ENCODE measurements at regions not wholly inside any gene's neighbourhood (a gene's known extent, or its start where the extent isn't known, plus 50 kb on each side); places are given as distances from the start of the nearest gene placed in this dataset.
"Not testable (repeated sequence)": the region's sequence is repeated elsewhere in the genome, so short reads cannot be mapped to it uniquely, and the experiment has no call there.

DNA sequence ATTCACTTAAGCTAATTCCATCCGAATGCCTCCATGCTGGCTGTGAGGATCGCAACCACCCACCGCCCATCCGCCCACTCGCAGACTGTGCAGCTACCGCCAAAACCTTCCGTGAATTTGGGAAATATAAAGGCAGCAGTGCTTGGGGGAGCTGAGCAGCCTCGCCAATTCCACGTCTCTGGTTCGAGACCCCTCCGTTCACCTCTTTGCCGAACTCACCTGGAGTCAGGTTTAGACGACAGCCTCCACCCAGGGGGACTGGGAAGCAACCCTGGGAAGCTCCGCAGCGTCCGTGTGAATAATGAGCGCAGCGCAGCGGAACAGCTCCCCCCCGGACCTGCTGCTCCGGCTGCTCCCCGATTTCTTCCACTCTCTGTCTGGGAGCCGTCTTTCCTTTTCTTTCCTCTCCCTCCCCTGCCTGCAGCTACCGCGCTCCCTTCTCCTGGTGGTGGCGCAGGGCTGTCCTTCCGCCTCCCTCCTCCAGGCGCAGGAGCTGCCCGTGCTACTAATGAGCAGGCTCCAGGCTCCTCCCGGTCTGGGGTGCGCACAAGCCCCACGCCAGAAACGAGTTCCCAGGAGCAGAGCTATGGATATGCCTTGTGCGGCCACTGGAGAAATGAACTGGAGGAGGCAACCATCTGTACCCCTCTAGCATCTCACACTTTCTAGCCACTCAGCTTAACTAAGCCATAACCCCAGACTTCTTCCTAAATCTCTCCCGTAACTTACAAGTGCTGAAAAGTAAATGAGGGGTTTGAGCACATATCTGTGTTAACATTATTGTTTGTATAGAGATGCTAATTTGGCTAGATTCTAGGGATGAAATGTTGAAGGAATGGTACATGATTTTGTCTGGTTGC is 107.3 kb downstream of the XKR3 start:
- FAIRE-seq: no peak
- Histone ChIP-seq H3K4me3 (no peak overlapping the region), H3K4me1 (no peaks in the 10 kb centered on the region), H3K9me3 (no peaks in the 10 kb centered on the region), H3K4me2 (peak overlapping the region; percentile 14; the same call in 1 of the 3 replicates), H3K27ac (no peak overlapping the region)
- TF ChIP-seq ELK1 (IDR thresholded peaks at IDR 0.05; ENCODE audit: low read depth, low read length) (no peak), ZSCAN20 (CRISPR knock-in tag; IDR thresholded peaks at IDR 0.05) (no peak), ESRRA (IDR thresholded peaks at IDR 0.05; ENCODE audit: borderline replicate concordance, low read length) (no peak), ZFP36 (IDR thresholded peaks at IDR 0.05; ENCODE audit: borderline replicate concordance, partially characterized antibody) (no peak), ZNF302 (CRISPR knock-in tag; IDR thresholded peaks at IDR 0.05) (no peak)
- POLR2A ChIA-PET: no interaction called here
- no peak for DNase-seq (ENCODE audit: low read depth in 1 of 2, low spot score in 1 of 2)
- 31% methylated on average over 16 of the region's 35 CpGs for WGBS (ENCODE audit: missing lambda C conversion rate)
- CTCF ChIA-PET: no interaction called here
- peak; percentile 54 to 56; a peak in 2 of 6 replicates for ATAC-seq

- DNase-seq (ENCODE audit: low read depth in 1 of 2, low spot score in 1 of 2); FAIRE-seq; H3K27ac ChIP-seq; H3K4me2 ChIP-seq; H3K4me3 ChIP-seq; POLR2A ChIA-PET; CTCF ChIA-PET; ATAC-seq; H3K9me3 ChIP-seq; H3K4me1 ChIP-seq: not testable (repeated sequence)
- WGBS (ENCODE audit: missing lambda C conversion rate): 3% methylated on average over 3 of the region's 3 CpGs
These were observed 110.6 kb downstream of the XKR3 start for GRCh38 chr22:16714568-16714967.

DNA sequence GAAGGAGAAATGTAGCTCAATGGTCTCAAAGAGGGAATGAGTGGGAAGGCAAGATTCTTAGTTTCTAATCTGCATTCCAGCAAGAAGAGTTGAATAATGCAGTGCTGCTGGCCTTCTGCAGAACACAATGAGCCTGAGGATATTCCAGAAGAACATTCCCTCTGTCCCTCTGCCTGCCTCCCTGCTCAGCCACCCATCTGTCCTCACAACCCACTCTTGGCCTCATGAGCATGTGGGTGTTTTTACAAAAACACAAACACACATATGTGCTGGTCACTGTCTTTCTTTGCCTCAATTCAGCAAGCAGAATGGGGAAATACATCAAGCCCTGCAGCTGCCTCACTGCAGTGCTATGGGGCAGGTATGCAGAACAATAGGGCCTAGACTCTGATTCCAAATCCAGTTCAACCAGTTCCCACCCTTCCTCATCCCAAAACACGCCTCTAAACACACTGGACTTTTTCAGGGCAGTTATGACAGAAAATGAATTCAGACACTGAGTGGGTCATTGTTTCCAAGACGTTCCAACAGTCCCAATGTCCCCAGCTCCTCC is 109.8 kb upstream of the CCT8L2 start:
- H3K4me1 ChIP-seq; POLR2A ChIA-PET; H3K9me3 ChIP-seq; H3K4me2 ChIP-seq; H3K27ac ChIP-seq; H3K4me3 ChIP-seq; DNase-seq (ENCODE audit: low read depth in 1 of 2, low spot score in 1 of 2); ATAC-seq; FAIRE-seq; CTCF ChIA-PET: not testable (repeated sequence)
- WGBS (ENCODE audit: missing lambda C conversion rate): 0% methylated on average over 2 of the region's 2 CpGs

- ATAC-seq, H3K27ac ChIP-seq: not testable (repeated sequence)
These were observed 107.8 kb upstream of the CCT8L2 start for GRCh38 chr22:16700390-16700789.

GRCh38 chr22:16699326-16699725 is 106.7 kb upstream of the CCT8L2 start:
- H3K4me2 ChIP-seq: no peak overlapping the region
- FAIRE-seq (no peak), ATAC-seq (no peak), DNase-seq (ENCODE audit: low read depth in 1 of 2, low spot score in 1 of 2) (no peak)
- no peaks in the 10 kb centered on the region for H3K9me3 ChIP-seq
- ChIA-PET CTCF (no interaction called here), POLR2A (no interaction called here)
- no peaks in the 10 kb centered on the region for H3K4me1 ChIP-seq
- no peak overlapping the region for H3K27ac ChIP-seq
- WGBS (ENCODE audit: missing lambda C conversion rate): 26% methylated on average over 5 of the region's 5 CpGs
- H3K4me3 ChIP-seq: no peak overlapping the region
- TF ChIP-seq HMGXB4 (CRISPR knock-in tag; IDR thresholded peaks at IDR 0.05; ENCODE audit: borderline replicate concordance) (no peak), ZC3H11A (IDR thresholded peaks at IDR 0.05) (no peak), RARB (CRISPR knock-in tag; IDR thresholded peaks at IDR 0.05) (no peak), EHF (CRISPR knock-in tag; IDR thresholded peaks at IDR 0.05) (no peak), CBX2 (IDR thresholded peaks at IDR 0.05; ENCODE audit: borderline replicate concordance, low read depth) (no peak), NR3C1 (IDR thresholded peaks at IDR 0.05) (no peak), HOXA7 (CRISPR knock-in tag; IDR thresholded peaks at IDR 0.05) (no peak), RAD21 (conservative IDR thresholded peaks at IDR 0.05 in 1 of 2, IDR thresholded peaks at IDR 0.05 in 1 of 2) (no peak), ZFP36 (IDR thresholded peaks at IDR 0.05; ENCODE audit: borderline replicate concordance, partially characterized antibody) (no peak), NFE2L2 (conservative IDR thresholded peaks at IDR 0.05; ENCODE audit: low read length) (no peak), MYC (IDR thresholded peaks at IDR 0.05; ENCODE audit: borderline replicate concordance, low read length) (no peak), HEYL (CRISPR knock-in tag; IDR thresholded peaks at IDR 0.05) (no peak), CHD2 (IDR thresholded peaks at IDR 0.05; ENCODE audit: low read length, partially characterized antibody) (no peak), CBX8 (IDR thresholded peaks at IDR 0.05) (no peak), POLR2AphosphoS2 (conservative IDR thresholded peaks at IDR 0.05; ENCODE audit: low read length) (no peak), SREBF2 (IDR thresholded peaks at IDR 0.05) (no peak), GATA3 (IDR thresholded peaks at IDR 0.05; ENCODE audit: borderline replicate concordance) (no peak), EP300 (IDR thresholded peaks at IDR 0.05) (no peak)
- TF ChIP-seq, protein P1, sequence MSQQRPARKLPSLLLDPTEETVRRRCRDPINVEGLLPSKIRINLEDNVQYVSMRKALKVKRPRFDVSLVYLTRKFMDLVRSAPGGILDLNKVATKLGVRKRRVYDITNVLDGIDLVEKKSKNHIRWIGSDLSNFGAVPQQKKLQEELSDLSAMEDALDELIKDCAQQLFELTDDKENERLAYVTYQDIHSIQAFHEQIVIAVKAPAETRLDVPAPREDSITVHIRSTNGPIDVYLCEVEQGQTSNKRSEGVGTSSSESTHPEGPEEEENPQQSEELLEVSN (IDR thresholded peaks at IDR 0.05; ENCODE audit: borderline replicate concordance, low read depth): no peak

More at GRCh38 chr22:16700390-16700789, 107.8 kb upstream of the CCT8L2 start:
- H3K4me2 ChIP-seq; H3K4me3 ChIP-seq; H3K4me1 ChIP-seq; CTCF ChIA-PET; POLR2A ChIA-PET; FAIRE-seq; H3K9me3 ChIP-seq; DNase-seq (ENCODE audit: low read depth in 1 of 2, low spot score in 1 of 2): not testable (repeated sequence)
- 8% methylated on average over 5 of the region's 5 CpGs for WGBS (ENCODE audit: missing lambda C conversion rate)

All from A549 (cell line).